ENCODE measurements at regions not wholly inside any gene's neighbourhood (a gene's known extent, or its start where the extent isn't known, plus 50 kb on each side); places are given as distances from the start of the nearest gene placed in this dataset.

DNA sequence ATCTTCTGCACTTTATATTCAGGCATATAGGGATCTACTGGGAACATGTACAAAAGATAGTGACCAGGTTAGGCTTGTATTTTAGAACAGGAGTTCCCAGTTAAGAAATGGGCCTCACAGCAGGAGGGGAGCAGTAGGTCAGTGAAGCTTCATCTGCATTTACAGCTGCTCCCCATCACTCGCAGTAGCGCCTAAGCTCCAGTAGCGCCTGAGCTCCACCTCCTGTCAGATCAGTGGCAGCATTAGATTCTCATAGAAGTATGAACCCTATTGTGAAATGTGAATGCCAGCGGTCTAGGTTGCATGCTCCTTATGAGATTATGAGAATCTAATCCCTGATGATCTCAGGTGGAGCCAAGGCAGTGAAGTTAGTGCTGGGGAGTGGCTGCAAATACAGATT is 224.4 kb upstream of the CYRIA start:
- DNase-seq (ENCODE audit: low spot score): no peak

DNA sequence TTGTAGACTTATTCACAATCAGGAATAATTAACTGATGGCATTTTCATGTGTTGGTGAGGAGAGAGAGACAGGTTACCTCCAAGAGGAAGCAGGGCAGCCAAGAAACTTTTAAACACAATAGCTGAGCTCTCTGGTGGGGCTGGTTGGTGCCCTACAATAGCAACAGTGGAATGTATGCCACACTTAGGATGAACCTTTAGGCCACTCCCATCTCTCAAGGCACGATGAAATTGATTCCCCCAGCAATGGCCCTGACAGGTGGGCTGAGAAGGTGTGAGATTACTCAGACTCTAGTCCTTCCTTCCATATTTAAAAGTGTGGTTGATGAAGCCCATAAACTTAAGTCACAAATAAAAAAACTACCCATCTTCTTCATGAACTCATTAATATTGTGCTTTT is 219.4 kb upstream of the CYRIA start:
- DNase-seq (ENCODE audit: low spot score): no peak

DNA sequence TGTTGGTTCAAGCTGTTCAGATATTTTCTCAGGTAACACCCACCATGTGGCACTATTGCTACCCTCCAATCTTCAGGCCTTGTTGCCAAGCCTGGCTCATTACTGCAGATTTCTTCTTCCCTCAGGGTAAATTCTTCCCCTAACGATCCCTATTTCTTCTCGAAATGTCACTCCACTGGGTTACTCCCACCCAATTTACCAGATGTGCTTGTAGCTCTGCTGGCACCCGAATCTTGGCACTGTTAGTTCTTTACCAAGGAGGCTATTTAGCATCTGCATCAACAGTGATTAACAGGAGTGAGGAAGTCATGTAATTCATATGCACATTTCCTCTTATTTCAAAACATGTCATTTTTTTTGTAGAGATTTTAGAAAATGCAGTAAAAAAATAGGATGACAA is 217.1 kb upstream of the CYRIA start:
- DNase-seq (ENCODE audit: low spot score): no peak

DNA sequence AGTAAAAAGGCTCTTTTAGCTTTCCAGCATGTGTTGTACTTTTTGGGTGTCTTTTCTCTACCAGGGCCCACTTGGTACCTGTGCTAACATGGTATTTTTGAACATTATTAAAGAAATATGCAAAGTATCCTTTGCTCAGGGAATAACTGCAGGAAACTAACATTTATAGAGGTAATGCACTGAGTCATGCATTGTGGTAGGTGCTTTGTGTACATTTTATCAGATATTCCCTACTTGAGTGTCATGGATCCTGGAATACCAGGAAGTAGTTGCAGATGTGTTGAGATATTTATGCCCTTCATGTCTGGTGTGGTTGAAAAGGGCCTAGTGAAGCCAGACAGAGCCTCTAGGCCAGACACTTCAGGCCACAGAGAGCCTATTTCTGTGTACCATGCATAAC is 215.5 kb upstream of the CYRIA start:
- no peak for DNase-seq (ENCODE audit: low spot score)

DNA sequence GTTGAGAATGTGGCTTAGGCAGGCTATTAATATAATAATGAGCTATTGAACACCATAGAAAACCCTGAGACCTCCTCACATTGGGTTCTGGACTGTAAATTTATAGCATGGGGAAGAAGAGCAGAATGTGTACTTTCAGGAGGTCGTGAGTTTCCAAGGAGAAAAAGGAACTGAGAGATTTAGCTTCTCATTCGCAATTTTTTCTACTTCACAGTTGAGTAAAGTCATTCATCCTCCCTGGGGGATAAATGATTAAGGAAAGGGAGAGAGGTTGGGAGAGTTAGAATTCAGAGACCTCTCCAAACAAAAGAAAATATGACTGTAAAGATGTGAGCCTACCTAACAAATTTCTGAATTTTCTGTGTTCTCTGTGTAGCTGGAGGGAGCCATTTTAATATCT is 205.8 kb upstream of the CYRIA start:
- no peak for DNase-seq (ENCODE audit: low spot score)

DNA sequence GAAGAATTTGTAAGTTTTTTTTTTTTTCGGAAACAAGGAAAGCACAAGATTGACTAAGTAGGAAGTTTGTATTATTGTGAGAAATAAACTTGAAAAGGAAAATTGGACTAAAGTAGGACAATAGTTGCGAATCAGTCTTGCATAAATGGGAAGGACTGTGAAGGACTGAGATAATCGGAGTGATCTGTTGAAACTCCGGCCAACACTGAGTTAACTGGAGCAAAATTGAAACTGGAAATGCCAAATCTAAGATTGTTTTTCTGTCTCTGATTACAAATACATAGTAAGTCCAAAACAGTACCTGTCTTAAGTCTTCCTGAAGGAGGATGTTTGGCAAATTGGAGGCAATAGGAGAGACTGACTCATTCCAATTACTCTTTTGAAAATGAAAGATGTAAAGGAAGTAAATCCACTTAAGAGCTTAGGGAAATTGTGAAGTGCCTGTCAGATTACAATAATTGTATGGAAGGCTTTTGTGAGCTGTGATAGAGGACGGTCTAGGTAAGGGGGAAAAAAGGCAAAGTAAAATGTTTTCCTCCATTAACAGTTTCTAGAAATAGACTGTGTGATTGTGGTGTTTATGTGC is 204.9 kb upstream of the CYRIA start:
- no peak for DNase-seq (ENCODE audit: low spot score)

DNA sequence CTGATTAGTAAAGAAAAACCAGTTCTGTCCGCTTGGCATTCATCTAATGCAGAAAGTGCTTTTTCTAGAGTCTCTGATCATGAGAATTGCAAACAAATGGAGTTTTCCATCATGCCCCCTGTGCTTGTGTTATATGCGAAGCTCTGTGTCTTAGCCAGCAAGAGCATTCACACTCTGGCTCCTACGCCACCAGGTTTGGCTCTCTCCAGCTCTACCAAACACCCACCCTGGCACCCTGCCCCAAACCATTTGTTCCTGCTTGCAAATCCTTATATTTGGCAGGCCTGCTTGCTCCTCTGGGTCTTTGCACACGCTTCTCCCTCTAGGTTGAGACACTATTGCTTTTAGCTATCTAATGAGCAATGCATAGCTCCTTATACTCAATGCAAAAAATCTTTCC is 204.1 kb upstream of the CYRIA start:
- no peak for DNase-seq (ENCODE audit: low spot score)

DNA sequence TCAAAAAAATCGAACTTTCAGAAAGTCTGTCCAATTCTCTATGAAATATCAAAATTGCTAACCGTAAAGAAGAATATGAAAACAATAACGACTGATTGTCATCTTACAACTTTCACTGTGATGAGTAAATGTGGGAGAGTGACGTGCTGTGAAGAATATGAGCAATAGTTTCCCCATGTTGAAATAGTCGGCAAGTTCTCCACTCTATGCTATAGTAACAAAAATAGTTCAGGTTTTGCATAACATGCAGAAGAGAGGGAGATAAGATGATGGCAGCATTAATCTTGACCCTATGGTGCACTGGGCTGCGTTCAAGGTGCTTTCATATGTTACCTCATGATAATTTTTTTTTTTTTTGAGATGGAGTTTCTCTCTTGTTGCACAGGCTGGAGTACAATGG is 196.8 kb upstream of the CYRIA start:
- no peak for DNase-seq (ENCODE audit: low spot score)

DNA sequence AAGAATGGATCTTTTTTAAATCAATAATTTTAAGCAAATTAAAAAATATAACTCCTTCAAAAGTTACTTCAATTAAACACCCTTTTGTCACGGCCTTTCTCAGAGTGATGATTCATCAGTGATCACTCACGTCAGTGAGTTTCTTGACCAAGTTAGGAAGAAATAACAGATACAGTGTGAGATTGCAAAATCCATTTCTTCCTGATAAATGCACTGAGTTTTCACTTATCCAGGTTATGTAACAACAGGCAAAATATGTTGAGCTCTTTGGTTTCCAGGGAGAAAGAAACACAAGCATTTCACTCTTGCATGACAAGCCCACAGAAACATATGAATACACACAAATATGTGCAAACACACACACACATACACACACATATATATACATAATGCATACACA is 195.9 kb upstream of the CYRIA start:
- no peak for DNase-seq (ENCODE audit: low spot score)

DNA sequence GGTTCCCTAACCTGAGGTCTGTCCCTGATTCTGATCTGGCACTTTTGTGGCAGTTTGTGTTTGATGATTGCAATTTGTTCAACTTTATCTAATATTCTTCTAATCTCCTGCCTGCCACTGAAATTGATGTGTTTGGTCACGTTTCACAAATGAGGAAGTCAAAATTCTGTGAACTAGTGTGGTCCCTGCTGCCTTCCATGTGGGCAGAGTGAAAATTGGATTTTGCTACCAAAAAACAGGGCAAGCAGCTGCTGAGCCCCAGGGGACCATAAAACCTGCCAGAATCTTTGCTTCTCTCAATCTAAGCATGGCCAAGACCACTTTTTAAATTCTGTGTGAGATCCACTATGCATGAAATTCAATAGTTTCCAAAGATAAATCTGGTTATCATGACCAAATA is 195.5 kb upstream of the CYRIA start:
- no peak for DNase-seq (ENCODE audit: low spot score)

DNA sequence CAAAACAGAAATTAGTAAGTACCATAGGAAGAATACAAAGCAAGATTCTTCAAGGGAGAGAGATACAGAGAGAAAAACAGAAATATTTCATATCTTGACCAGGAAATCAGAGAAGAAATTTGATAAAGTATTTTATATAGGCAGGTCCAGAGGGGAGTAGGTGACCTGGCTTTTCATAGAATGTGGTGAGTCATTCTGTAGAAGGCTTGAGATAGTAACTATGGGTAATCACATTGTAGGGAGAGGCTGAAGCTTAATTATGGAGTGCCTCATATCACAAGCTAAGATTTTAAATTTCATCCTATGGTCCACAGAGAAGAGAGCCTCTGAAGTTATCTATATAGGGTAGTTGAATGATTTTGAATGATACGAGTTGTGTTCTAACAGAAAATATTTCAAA is 195.0 kb upstream of the CYRIA start:
- no peak for DNase-seq (ENCODE audit: low spot score)

DNA sequence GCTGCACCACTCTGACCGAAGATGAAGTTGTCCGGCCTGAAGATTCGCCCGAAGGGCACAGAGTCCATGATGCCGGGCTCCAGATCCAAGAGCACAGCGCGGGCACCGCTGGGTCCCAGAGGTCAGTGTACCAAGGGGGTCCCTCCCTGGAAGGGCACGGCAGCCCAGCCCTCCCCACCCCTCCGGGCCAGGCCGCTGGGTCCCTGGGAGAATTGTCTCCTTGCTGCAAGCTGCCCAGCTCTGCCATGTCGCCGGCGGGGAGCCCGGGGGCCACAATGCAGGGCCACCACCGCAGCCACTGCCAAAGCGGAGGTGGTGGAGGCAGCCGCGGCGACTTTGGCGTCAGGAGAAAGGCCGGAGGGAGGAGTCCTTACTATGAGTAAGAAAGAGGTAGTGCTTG is 189.5 kb upstream of the CYRIA start:
- no peak for DNase-seq (ENCODE audit: low spot score)

DNA sequence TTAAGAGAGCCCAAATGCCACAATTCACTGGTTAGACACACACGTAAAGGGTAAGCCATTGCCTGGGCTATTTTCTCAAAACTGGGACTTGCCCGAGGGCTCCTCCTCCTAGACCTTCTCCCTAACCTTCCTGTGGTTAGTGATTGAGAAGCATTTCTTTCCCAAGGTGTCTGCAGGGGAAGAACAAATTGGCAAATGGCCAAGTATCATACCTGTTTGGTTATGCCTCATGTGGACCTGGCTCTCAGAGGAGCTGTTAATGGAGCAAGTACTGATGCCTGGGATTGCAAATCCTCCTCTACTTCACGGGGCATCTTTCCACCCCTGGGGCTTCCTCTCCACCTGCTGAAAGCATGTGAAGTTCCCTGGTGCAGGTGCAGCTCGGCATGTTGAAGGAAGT is 187.5 kb upstream of the CYRIA start:
- DNase-seq (ENCODE audit: low spot score): no peak

DNA sequence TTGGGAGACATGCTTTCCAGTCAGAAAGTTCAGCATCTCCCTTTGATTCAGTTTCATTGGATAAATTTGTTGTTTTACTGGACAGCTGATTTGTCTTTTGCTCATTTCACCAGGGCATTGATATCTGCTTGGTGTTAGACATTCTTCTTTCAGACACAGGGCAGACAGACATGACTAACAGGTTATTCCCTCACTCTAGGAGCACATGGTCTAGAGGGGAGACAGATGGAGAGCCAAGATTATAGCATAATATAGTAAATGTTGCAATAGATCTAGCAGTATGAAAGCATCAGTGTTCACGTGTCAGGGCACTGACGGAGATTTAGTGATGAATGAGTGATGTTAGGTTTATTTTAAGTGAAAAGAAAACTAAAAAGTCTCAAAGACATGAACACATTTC is 187.0 kb upstream of the CYRIA start:
- no peak for DNase-seq (ENCODE audit: low spot score)

DNA sequence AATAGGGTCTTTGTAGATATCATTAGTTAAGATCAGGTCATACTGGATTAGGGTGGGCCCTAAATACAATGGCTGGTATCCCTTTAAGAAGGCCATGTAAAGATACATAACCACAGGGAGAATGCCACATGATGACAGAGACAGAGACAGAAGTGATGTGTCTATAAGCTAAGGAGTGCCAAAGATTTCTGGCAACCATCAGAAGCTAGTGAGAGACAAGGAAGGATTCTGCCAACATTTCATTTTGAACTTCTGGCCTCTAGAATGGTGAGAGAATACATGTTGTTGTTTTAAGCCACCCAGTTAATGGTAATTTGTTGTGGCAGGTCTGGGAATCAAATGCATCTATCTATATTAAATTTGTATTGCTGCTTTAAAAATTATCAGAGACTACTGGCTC is 185.5 kb upstream of the CYRIA start:
- DNase-seq (ENCODE audit: low spot score): no peak

DNA sequence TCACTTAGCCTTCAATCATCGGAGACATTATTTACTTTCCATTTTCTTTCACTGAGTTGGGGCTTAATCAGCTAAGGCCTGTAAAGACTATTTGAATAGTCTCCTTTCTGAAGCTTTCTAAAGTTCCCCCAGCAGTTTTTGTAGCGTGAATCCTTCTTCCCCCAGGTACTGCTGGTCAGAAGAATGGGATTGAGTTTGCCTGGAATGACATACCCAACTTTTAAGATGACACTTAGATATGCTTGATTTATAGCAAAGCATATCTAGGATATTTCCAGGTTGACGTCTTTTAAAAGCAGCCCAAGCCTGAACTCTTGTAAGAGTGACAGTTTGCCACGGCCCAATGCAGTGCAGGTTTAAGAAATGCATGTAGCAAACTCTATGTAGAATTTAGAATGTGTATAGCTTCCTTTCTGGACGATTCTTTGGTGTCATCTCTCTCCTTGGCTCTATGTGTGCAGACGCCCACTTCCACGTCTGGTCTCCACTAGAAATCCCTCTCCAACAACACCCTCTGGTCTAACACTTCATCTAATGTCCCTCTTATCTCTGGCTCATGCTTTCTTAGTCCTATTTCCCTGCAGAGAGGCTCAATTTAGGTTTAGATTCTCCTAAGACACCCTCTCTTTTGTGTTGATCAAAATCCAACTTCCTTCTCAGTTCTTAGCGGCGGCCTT is 175.0 kb upstream of the CYRIA start:
- no peak for DNase-seq (ENCODE audit: low spot score)

DNA sequence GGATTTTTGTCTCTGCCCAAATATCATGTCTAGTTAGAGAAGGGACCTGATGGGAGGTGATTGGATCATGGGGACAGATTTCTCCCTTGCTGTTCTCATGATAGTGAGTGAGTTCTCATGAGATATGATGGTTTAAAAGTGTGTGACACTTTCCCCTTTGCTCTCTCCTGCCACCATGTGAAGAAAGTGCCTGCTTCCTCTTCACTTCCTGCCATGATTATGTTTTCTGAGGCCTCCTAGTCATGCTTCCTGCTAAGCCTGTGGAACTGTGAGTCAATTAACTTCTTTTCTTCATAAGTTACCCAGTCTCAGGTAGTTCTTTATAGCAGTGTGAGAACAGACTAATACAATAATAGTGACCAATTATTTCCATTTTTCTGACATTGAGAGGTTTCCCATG is 167.3 kb upstream of the CYRIA start:
- DNase-seq (ENCODE audit: low spot score): no peak

DNA sequence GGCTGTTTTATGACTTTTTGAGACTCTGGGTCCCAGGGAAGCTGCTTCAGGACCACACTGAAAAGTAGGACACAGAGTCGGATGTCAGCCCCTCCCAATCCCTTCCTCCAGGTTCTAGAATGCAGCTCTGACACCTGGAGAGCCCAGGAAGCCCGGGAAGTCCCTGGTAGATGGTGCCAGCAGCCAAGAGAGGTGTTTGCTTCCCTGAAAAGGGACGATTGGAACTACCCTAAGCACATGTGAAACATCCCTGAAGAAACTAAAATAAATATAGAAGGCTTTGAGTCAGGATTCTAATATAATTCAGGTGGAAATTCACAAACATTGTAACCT is 163.2 kb upstream of the CYRIA start:
- DNase-seq (ENCODE audit: low spot score): no peak

DNA sequence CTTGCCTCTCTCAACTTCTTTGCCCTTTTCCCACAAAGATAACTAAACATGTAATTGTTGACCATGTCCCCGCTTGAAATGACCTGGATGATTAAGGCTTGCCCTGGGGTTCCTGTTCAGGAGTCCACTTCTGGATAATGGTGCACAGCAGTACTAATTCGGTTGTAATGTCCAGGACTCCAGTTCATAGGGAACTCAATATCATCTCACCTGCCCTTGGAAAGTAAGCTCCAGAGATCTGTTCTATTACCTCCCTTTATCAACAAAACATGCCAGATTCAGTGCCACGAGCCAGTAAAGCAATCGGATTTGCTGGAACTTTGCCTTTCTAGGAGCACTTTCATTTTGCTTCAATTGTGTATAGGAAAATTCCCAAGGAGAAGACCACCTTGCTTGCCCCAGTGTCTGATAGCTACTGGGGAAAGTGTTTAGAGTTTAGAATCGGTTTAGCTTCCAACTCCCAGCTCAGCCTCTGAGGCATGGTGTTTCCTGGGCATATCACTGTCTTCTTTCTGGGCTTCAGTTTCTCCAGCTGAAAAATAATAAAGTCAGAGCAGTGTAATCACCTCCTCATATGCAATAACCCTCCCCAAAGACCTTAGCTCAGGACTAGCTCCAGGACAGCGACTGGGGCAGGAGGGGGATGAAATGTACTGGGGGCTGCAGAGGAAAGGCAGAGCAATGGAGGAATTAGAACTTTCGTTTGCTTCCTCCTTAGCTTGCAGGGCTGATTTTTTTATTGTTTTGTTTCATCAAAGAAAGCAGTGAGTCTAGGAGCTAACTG is 162.6 kb upstream of the CYRIA start:
- no peak for DNase-seq (ENCODE audit: low spot score)

DNA sequence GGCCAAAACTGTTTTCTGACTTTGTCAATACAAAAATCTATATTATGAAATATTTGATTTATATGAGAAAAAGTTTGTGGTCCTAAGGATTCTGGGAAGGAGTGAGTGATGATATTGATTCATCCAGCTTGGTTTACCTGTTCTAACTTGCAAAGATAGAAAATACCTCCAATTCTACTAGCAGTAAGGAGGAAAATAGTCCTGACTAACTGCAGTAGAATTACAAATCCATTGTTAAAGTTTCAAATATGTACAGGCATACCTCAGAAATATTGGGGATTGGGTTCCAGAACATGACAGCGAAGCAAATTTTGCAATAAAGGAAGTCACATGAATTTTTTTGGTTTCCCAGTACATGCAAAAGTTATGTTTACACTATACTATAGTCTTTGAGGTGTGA is 158.8 kb upstream of the CYRIA start:
- no peak for DNase-seq (ENCODE audit: low spot score)

DNA sequence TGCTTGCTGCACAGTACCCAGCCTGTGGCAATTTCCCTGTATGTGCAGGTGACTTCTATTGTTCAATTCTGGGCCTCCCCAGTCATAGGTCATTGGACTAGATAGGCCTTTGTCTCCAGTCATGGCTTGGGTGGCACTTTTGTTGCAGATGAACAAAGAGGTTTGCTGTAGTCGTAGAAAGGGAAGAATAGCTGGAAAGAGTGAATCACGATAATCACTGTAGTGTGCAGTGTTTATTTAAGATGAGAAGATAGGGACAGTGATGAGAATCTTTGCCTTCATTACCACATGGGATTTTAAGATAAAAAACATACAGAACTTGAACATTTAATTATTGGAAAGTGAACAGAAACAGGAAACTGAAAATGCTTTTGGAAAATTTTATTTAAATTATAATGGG is 156.1 kb upstream of the CYRIA start:
- DNase-seq (ENCODE audit: low spot score): no peak

DNA sequence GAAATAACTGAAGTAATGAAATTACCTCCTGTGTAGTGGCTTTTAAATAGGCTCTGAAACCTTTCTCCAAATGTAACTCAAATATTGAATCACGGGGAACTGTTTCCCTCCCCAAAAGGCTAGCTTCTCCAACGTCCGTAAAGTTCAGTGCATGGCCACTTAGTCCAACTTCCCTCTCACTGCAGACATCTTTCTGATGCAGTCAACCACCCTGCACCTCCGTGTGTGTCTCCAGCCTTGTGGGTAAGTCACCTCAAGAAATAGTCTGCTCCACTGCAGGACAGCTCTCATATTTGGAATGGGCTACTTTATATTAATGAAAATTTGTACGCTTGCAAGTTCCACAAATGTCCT is 152.5 kb upstream of the CYRIA start:
- no peak for DNase-seq (ENCODE audit: low spot score)

DNA sequence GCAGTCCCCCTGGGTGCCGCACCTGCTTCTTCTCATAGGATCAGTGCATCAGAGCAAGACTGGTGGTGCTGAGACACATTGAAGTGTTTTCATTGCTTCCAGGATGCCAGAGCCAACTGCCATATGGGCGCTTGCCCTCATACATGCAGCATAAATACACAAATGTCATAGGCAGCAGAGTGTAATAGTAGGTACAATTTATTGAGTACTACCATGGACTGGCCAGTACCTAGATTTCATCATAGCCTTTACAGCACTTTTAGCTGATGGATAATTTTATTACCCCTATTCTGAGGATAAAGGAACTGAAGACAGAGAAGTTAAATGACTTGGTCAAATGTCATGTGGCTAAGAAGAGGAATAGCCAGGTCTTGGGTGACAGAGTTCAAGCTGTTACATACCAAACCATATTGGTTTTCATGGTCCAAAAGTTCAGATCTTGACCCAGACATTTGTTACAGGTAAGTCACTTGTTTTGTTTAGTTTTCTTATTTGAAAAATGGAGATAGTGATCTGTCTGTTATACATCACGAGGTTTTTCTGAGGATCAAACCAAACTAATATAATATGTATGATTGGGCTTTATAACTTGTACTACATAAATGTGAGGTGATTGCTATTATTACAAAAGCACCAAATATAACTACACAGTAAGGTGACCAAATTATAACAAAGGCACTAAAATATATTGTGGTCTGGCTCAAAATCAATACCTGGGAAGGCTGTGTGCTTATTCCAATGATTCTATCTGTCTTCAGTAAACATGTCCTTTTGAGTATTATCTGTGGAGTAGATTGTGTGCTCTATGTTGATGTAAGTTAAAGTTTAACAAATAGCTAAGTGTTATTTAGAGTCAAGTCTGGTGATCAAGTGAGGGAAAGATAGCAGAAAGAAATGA is 151.9 kb upstream of the CYRIA start:
- no peak for DNase-seq (ENCODE audit: low spot score)
